H9 (cell line): ENCODE measurements at regions not wholly inside any gene's neighbourhood (a gene's known extent, or its start where the extent isn't known, plus 50 kb on each side); places are given as distances from the start of the nearest gene placed in this dataset.

Experiments used
- DNase-seq: peaks from one replicate; pipeline ENCODE4 v3.0.0-alpha.2; 2017
- H2AFZ ChIP-seq: one replicate; pipeline ENCODE4 v1.6.1; 2013; ENCODE audit warnings: mild to moderate bottlenecking, low read length, control low read depth, moderate library complexity
- H2AK5ac ChIP-seq: 2 replicates; pipeline ENCODE4 v1.6.1; 2013; ENCODE audit warnings: low read length, control low read depth, mixed read lengths; ENCODE audit not compliant: insufficient read length
- H2BK120ac ChIP-seq: one replicate; pipeline ENCODE4 v1.6.1; 2013; ENCODE audit warnings: low read depth, mild to moderate bottlenecking, low read length, control low read depth, inconsistent platforms; ENCODE audit not compliant: poor library complexity, severe bottlenecking
- H2BK12ac ChIP-seq: 2 replicates; pipeline ENCODE4 v1.6.1; 2013; ENCODE audit warnings: low read length, control low read depth, mixed read lengths, low read depth; ENCODE audit not compliant: insufficient read length
- H2BK15ac ChIP-seq: 2 replicates; pipeline ENCODE4 v1.6.1; 2013; ENCODE audit warnings: low read depth, low read length, control low read depth
- H2BK20ac ChIP-seq: one replicate; pipeline ENCODE4 v1.6.1; 2013; ENCODE audit warnings: low read depth, mild to moderate bottlenecking, low read length, control low read depth, inconsistent platforms; ENCODE audit not compliant: poor library complexity, severe bottlenecking
- H2BK5ac ChIP-seq: 2 replicates; pipeline ENCODE4 v1.6.1; 2013; ENCODE audit warnings: low read length, control low read depth, mixed read lengths; ENCODE audit not compliant: insufficient read length
- H3K14ac ChIP-seq: 2 replicates; pipeline ENCODE4 v1.6.1; 2013; ENCODE audit warnings: low read length, control low read depth; ENCODE audit not compliant: insufficient read depth
- H3K18ac ChIP-seq: 2 replicates; pipeline ENCODE4 v1.6.1; 2013; ENCODE audit warnings: low read depth, mild to moderate bottlenecking, mixed read lengths, low read length, control low read depth; ENCODE audit not compliant: insufficient read length
- H3K23ac ChIP-seq: 2 replicates; pipeline ENCODE4 v1.6.1; 2013; ENCODE audit warnings: low read length, control low read depth, mixed read lengths, low read depth; ENCODE audit not compliant: insufficient read length
- H3K23me2 ChIP-seq: 2 replicates; pipeline ENCODE4 v1.6.1; 2013; ENCODE audit warnings: low read depth, mild to moderate bottlenecking, mixed read lengths, low read length, control low read depth; ENCODE audit not compliant: insufficient read length, poor library complexity, severe bottlenecking
- H3K27ac ChIP-seq: 2 replicates; pipeline ENCODE4 v1.5.1; 2013; ENCODE audit warnings: low read length, control low read depth, mixed read lengths, low read depth; ENCODE audit not compliant: insufficient read length
- H3K27me3 ChIP-seq: 2 replicates; pipeline ENCODE4 v1.6.1; 2013; ENCODE audit warnings: low read length, control low read depth, inconsistent platforms; ENCODE audit not compliant: insufficient read depth
- H3K4ac ChIP-seq: 2 replicates; pipeline ENCODE4 v1.6.1; 2013; ENCODE audit warnings: low read depth, mild to moderate bottlenecking, control low read depth, inconsistent platforms, low read length, moderate library complexity
- H3K4me1 ChIP-seq: 2 replicates; pipeline ENCODE4 v1.6.1; 2013; ENCODE audit warnings: low read length, control low read depth, inconsistent platforms; ENCODE audit not compliant: insufficient read depth
- H3K4me2 ChIP-seq: 2 replicates; pipeline ENCODE4 v1.6.1; 2013; ENCODE audit warnings: low read length, control low read depth, mixed read lengths; ENCODE audit not compliant: insufficient read length, insufficient read depth
- H3K56ac ChIP-seq: 2 replicates; pipeline ENCODE4 v1.6.1; 2013; ENCODE audit warnings: low read depth, mild to moderate bottlenecking, mixed read lengths, low read length, control low read depth; ENCODE audit not compliant: insufficient read length
- H3K79me1 ChIP-seq: 2 replicates; pipeline ENCODE4 v1.6.1; 2013; ENCODE audit warnings: low read depth, mild to moderate bottlenecking, moderate library complexity, low read length, control low read depth, inconsistent platforms; ENCODE audit not compliant: insufficient read depth, poor library complexity, severe bottlenecking
- H3K79me2 ChIP-seq: 2 replicates; pipeline ENCODE4 v1.6.1; 2013; ENCODE audit warnings: low read length, control low read depth, inconsistent platforms; ENCODE audit not compliant: insufficient read depth
- H3K9ac ChIP-seq: 2 replicates; pipeline ENCODE4 v1.6.1; 2013; ENCODE audit warnings: low read length, control low read depth, mixed read lengths; ENCODE audit not compliant: insufficient read length; ENCODE audit errors: extremely low read depth
- H3K9me3 ChIP-seq: one replicate; pipeline ENCODE4 v1.6.1; 2013; ENCODE audit warnings: low read depth, low read length, inconsistent platforms; ENCODE audit not compliant: control insufficient read depth
- H3T11ph ChIP-seq: one replicate; pipeline ENCODE4 v1.6.1; 2013; ENCODE audit warnings: mild to moderate bottlenecking, low read length, control low read depth, inconsistent platforms
- H4K20me1 ChIP-seq: one replicate; pipeline ENCODE4 v1.6.1; 2013; ENCODE audit not compliant: control insufficient read depth, insufficient read length, insufficient read depth
- H4K5ac ChIP-seq: 2 replicates; pipeline ENCODE4 v1.6.1; 2013; ENCODE audit warnings: low read depth, mild to moderate bottlenecking, mixed read lengths, low read length, control low read depth; ENCODE audit not compliant: insufficient read length
- H4K8ac ChIP-seq: replicated peaks from 2 replicates; pipeline ENCODE4 v1.6.1; 2013; ENCODE audit warnings: low read length, control low read depth, mixed read lengths, low read depth; ENCODE audit not compliant: insufficient read length
- H4K91ac ChIP-seq: 2 replicates; pipeline ENCODE4 v1.6.1; 2013; ENCODE audit warnings: low read depth, mild to moderate bottlenecking, moderate library complexity, mixed read lengths, low read length, control low read depth; ENCODE audit not compliant: insufficient read length
- H3K27ac Mint-ChIP-seq, 3 experiments: 2 replicates in 2 of 3; 3 replicates in 1 of 3; pipeline ENCODE4 v1.8.0; 2020 to 2021; ENCODE audit warnings: mixed read lengths in 3 of 3, mild to moderate bottlenecking in 1 of 3, moderate library complexity in 1 of 3
- H3K27me3 Mint-ChIP-seq: 2 replicates; pipeline ENCODE4 v1.8.0; 2021; ENCODE audit warnings: low read depth, mild to moderate bottlenecking, moderate library complexity, mixed read lengths
- H3K36me3 Mint-ChIP-seq, 3 experiments: 2 replicates in 2 of 3; 3 replicates in 1 of 3; pipeline ENCODE4 v1.8.0; 2020 to 2021; ENCODE audit warnings: low read depth in 3 of 3, mixed read lengths in 3 of 3; ENCODE audit not compliant: insufficient read depth in 1 of 3
- H3K4me1 Mint-ChIP-seq, 2 experiments: 2 replicates each; pipeline ENCODE4 v1.8.0; 2020; ENCODE audit warnings: mixed read lengths in 2 of 2
- H3K4me3 Mint-ChIP-seq, 2 experiments: 2 replicates in 1 of 2; 3 replicates in 1 of 2; pipeline ENCODE4 v1.8.0; 2020 to 2021; ENCODE audit warnings: mild to moderate bottlenecking in 2 of 2, mixed read lengths in 2 of 2, moderate library complexity in 1 of 2
- H3K9me3 Mint-ChIP-seq, 2 experiments: 2 replicates in 1 of 2; 3 replicates in 1 of 2; pipeline ENCODE4 v1.8.0; 2020; ENCODE audit warnings: mild to moderate bottlenecking in 2 of 2, mixed read lengths in 2 of 2, moderate library complexity in 1 of 2
- WGBS: extraction: QIAGEN DNeasy Blood & Tissue Kit; methylation state at CpG from one replicate; pipeline ENCODE4 v1.1.7; 2013; ENCODE audit warnings: missing lambda C conversion rate, low lambda C conversion rate, mixed read lengths; ENCODE audit not compliant: insufficient read length; ENCODE audit errors: extremely low coverage; 5-methylcytosine and 5-hydroxymethylcytosine counted together
- TF ChIP-seq, protein P1 (sequence below): fragments of 200-600 bp; sonication (generic); conservative IDR thresholded peaks from 3 replicates; pipeline ENCODE4 v1.8.0; 2021; ENCODE audit warnings: antibody characterized with exemption, mild to moderate bottlenecking

DNA sequence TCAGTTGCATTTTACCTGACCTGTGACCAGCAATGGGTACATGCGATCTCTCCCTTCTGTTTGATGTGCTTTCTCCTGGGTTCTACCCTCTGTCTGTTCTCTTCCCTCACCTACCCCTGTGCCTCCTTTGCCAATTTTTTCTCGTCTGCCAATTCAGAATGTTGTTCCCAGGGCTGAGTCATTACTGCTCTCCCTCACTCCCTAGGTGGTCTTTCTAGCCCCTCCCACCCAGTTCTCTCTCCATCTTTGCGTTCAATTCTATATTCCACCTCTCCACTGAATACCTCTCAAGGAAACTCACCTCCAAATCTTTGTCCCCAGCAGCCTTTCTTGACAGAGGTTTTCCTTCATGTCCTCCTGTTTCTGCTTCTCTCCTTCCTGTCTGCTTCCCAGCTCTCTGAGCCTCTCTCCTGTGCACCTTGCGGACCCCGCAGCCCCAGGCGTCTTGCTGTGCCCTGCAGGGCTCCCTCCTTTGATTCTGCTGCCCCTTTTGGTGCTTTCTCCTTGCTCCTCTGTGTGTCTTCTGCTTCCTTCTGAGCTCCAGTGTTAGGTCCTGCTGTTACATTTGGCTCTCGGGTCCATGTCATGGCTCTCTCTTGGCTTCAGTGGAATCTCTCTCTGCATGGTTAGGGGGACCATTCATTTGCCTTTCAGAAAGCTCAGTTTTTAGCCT lies 398.2 kb upstream of the TPM1 start:
- H3K27ac ChIP-seq, result no peak overlapping the region
- H3K27ac Mint-ChIP-seq, result peak overlapping the region; percentile 0 to 74 (median 4); a peak in 2 of 7 replicates
- no peaks in the 10 kb centered on the region for H3K27me3 ChIP-seq
- no peak overlapping the region for H4K5ac ChIP-seq
- H4K91ac ChIP-seq, result no peak overlapping the region
- TF ChIP-seq, protein P1, sequence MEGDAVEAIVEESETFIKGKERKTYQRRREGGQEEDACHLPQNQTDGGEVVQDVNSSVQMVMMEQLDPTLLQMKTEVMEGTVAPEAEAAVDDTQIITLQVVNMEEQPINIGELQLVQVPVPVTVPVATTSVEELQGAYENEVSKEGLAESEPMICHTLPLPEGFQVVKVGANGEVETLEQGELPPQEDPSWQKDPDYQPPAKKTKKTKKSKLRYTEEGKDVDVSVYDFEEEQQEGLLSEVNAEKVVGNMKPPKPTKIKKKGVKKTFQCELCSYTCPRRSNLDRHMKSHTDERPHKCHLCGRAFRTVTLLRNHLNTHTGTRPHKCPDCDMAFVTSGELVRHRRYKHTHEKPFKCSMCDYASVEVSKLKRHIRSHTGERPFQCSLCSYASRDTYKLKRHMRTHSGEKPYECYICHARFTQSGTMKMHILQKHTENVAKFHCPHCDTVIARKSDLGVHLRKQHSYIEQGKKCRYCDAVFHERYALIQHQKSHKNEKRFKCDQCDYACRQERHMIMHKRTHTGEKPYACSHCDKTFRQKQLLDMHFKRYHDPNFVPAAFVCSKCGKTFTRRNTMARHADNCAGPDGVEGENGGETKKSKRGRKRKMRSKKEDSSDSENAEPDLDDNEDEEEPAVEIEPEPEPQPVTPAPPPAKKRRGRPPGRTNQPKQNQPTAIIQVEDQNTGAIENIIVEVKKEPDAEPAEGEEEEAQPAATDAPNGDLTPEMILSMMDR, result no peak
- H3K4me2 ChIP-seq, result no peak overlapping the region
- H3K36me3 Mint-ChIP-seq, result peaks cover 0 to 4% (median 0%) of the 10 kb centered on the region in 3 experiments; a peak in 2 of 7 replicates
- no peaks in the 10 kb centered on the region for H3K79me2 ChIP-seq
- DNase-seq, result no peak
- no peak overlapping the region for H2BK5ac ChIP-seq
- no peak overlapping the region for H4K8ac ChIP-seq
- H3K56ac ChIP-seq, result no peak overlapping the region
- H2AK5ac ChIP-seq, result no peak overlapping the region
- no peak overlapping the region for H2AFZ ChIP-seq
- no peaks in the 10 kb centered on the region for H3K79me1 ChIP-seq
- H4K20me1 ChIP-seq, result peaks cover 2% of the 10 kb centered on the region
- no peak overlapping the region for H3T11ph ChIP-seq
- H3K14ac ChIP-seq, result no peak overlapping the region
- H3K9ac ChIP-seq, result no peak overlapping the region
- WGBS, result no CpG with 5 or more reads among the region's 7 CpGs
- no peak overlapping the region for H2BK20ac ChIP-seq
- peaks cover 22 to 24% of the 10 kb centered on the region in 2 experiments for H3K4me1 Mint-ChIP-seq
- H3K9me3 ChIP-seq, result no peaks in the 10 kb centered on the region
- no peak overlapping the region for H2BK12ac ChIP-seq
- H3K27me3 Mint-ChIP-seq, result no peaks in the 10 kb centered on the region
- H3K4ac ChIP-seq, result no peak overlapping the region
- H3K4me1 ChIP-seq, result peaks cover 4% of the 10 kb centered on the region; the same call in 1 of the 2 replicates
- no peak overlapping the region for H2BK15ac ChIP-seq
- H3K23ac ChIP-seq, result no peak overlapping the region
- H3K9me3 Mint-ChIP-seq, result no peaks in the 10 kb centered on the region
- H2BK120ac ChIP-seq, result no peak overlapping the region
- no peak overlapping the region for H3K18ac ChIP-seq
- no peaks in the 10 kb centered on the region for H3K23me2 ChIP-seq
- no peak overlapping the region for H3K4me3 Mint-ChIP-seq
